Endodermal cell (in vitro differentiated cells): ENCODE measurements at regions not wholly inside any gene's neighbourhood (a gene's known extent, or its start where the extent isn't known, plus 50 kb on each side); places are given as distances from the start of the nearest gene placed in this dataset.

Source experiments
- DNase-seq: peaks from one replicate; pipeline ENCODE4 v3.0.0-alpha.2; 2017
- H3K27ac ChIP-seq: 2 replicates; pipeline ENCODE4 v1.5.1; 2013; ENCODE audit warnings: mild to moderate bottlenecking, low read depth, low read length, moderate library complexity
- H3K27me3 ChIP-seq: 2 replicates; pipeline ENCODE4 v1.6.1; 2013; ENCODE audit warnings: mild to moderate bottlenecking, low read length, moderate library complexity; ENCODE audit not compliant: insufficient read depth, control insufficient read depth, poor library complexity, severe bottlenecking
- H3K36me3 ChIP-seq: 2 replicates; pipeline ENCODE4 v1.7.0; 2013; ENCODE audit warnings: mild to moderate bottlenecking, low read length, moderate library complexity; ENCODE audit not compliant: control insufficient read depth, insufficient read depth
- H3K4me1 ChIP-seq: one replicate; pipeline ENCODE4 v1.7.0; 2013; ENCODE audit warnings: low read length; ENCODE audit not compliant: control insufficient read depth, insufficient read depth
- H3K4me3 ChIP-seq: 2 replicates; pipeline ENCODE4 v1.5.1; 2013; ENCODE audit warnings: mild to moderate bottlenecking, low read length, moderate library complexity
- H3K9ac ChIP-seq: 2 replicates; pipeline ENCODE4 v1.6.1; 2013; ENCODE audit warnings: mild to moderate bottlenecking, low read length, moderate library complexity; ENCODE audit not compliant: poor library complexity, severe bottlenecking; ENCODE audit errors: extremely low read depth
- H3K9me3 ChIP-seq: 2 replicates; pipeline ENCODE4 v1.6.1; 2013; ENCODE audit warnings: mild to moderate bottlenecking, low read length, moderate library complexity; ENCODE audit not compliant: control insufficient read depth
- H3K27ac Mint-ChIP-seq: 2 replicates; pipeline ENCODE4 v1.8.0; 2020; ENCODE audit warnings: mixed read lengths
- H3K27me3 Mint-ChIP-seq: 2 replicates; pipeline ENCODE4 v1.8.0; 2021; ENCODE audit warnings: mild to moderate bottlenecking, mixed read lengths; ENCODE audit not compliant: insufficient read depth
- H3K36me3 Mint-ChIP-seq: 2 replicates; pipeline ENCODE4 v1.8.0; 2020; ENCODE audit warnings: low read depth, mixed read lengths
- H3K4me1 Mint-ChIP-seq: 2 replicates; pipeline ENCODE4 v1.8.0; 2020; ENCODE audit warnings: mixed read lengths
- H3K4me3 Mint-ChIP-seq: 2 replicates; pipeline ENCODE4 v1.8.0; 2020; ENCODE audit warnings: mild to moderate bottlenecking, moderate library complexity, mixed read lengths
- H3K9me3 Mint-ChIP-seq: 2 replicates; pipeline ENCODE4 v1.8.0; 2020; ENCODE audit warnings: mild to moderate bottlenecking, mixed read lengths
- CTCF ChIP-seq: fragments of 200-600 bp; sonication (generic); conservative IDR thresholded peaks from 2 replicates; pipeline ENCODE4 v1.5.0; 2021; ENCODE audit warnings: antibody characterized with exemption, mild to moderate bottlenecking
- WGBS, 2 experiments: methylation state at CpG; one replicate each; pipeline versions ENCODE4 v1.1.5 to v1.1.7; 2013; ENCODE audit warnings: missing lambda C conversion rate in 2 of 2, mixed read lengths in 1 of 2; ENCODE audit not compliant: insufficient coverage in 1 of 2, insufficient read length in 1 of 2; 5-methylcytosine and 5-hydroxymethylcytosine counted together

GRCh38 chr16:60074378-60074777 is 1340.3 kb upstream of the GOT2 start:
- Mint-ChIP-seq H3K4me3 (no peak overlapping the region), H3K36me3 (no peaks in the 10 kb centered on the region), H3K27me3 (no peaks in the 10 kb centered on the region), H3K27ac (no peak overlapping the region), H3K4me1 (peaks cover 31% of the 10 kb centered on the region), H3K9me3 (peaks cover 5% of the 10 kb centered on the region)
- peaks cover 2% of the 10 kb centered on the region for H3K4me1 ChIP-seq
- no peak overlapping the region for H3K27ac ChIP-seq
- WGBS, 2 experiments = 89 to 94% methylated on average over 4 of the region's 4 CpGs
- no peak for TF ChIP-seq CTCF
- no peaks in the 10 kb centered on the region for H3K36me3 ChIP-seq
- H3K9me3 ChIP-seq = no peaks in the 10 kb centered on the region
- H3K4me3 ChIP-seq = no peak overlapping the region
- no peaks in the 10 kb centered on the region for H3K27me3 ChIP-seq
- no peak for DNase-seq
- no peak overlapping the region for H3K9ac ChIP-seq

GRCh38 chr16:60073376-60073775 is 1339.3 kb upstream of the GOT2 start:
- H3K36me3 Mint-ChIP-seq = no peaks in the 10 kb centered on the region
- no peak overlapping the region for H3K9ac ChIP-seq
- 88 to 93% methylated on average over 4 of the region's 4 CpGs for WGBS, 2 experiments
- H3K27ac ChIP-seq = no peak overlapping the region
- no peaks in the 10 kb centered on the region for H3K9me3 ChIP-seq
- no peaks in the 10 kb centered on the region for H3K36me3 ChIP-seq
- H3K4me1 Mint-ChIP-seq = peaks cover 24% of the 10 kb centered on the region
- H3K27ac Mint-ChIP-seq = no peak overlapping the region
- no peaks in the 10 kb centered on the region for H3K27me3 ChIP-seq
- peaks cover 5% of the 10 kb centered on the region for H3K9me3 Mint-ChIP-seq
- H3K4me3 ChIP-seq = no peak overlapping the region
- no peak overlapping the region for H3K4me3 Mint-ChIP-seq
- H3K4me1 ChIP-seq = peaks cover 2% of the 10 kb centered on the region
- no peak for TF ChIP-seq CTCF
- DNase-seq = no peak
- H3K27me3 Mint-ChIP-seq = no peaks in the 10 kb centered on the region

- no peaks in the 10 kb centered on the region for H3K27me3 ChIP-seq
- no peaks in the 10 kb centered on the region for H3K36me3 ChIP-seq
- Mint-ChIP-seq H3K36me3 (no peaks in the 10 kb centered on the region), H3K27me3 (no peaks in the 10 kb centered on the region), H3K27ac (no peak overlapping the region), H3K4me1 (peaks cover 1% of the 10 kb centered on the region), H3K4me3 (no peak overlapping the region), H3K9me3 (no peaks in the 10 kb centered on the region)
- H3K27ac ChIP-seq = no peak overlapping the region
- no peaks in the 10 kb centered on the region for H3K4me1 ChIP-seq
- no peak overlapping the region for H3K4me3 ChIP-seq
- H3K9me3 ChIP-seq = no peaks in the 10 kb centered on the region
- no peak for DNase-seq
- no peak overlapping the region for H3K9ac ChIP-seq
- TF ChIP-seq CTCF = no peak
Observed at GRCh38 chr16:60064026-60064425, 1329.9 kb upstream of the GOT2 start.
